GM23248 (cell line): ENCODE measurements at regions not wholly inside any gene's neighbourhood (a gene's known extent, or its start where the extent isn't known, plus 50 kb on each side); places are given as distances from the start of the nearest gene placed in this dataset.

Source experiments
- EZH2 ChIP-seq: fragments of 200-600 bp; sonication (generic); IDR thresholded peaks from 2 replicates; pipeline ENCODE4 v1.6.1; 2018; ENCODE audit warnings: antibody characterized with exemption, mild to moderate bottlenecking; ENCODE audit not compliant: insufficient read depth, poor library complexity, severe bottlenecking
- EZH2phosphoT487 ChIP-seq: fragments of 200-600 bp; sonication (generic); IDR thresholded peaks from 2 replicates; pipeline ENCODE4 v1.6.1; 2018; ENCODE audit warnings: antibody characterized with exemption, moderate library complexity, mild to moderate bottlenecking, low read depth; ENCODE audit not compliant: insufficient read depth

DNA sequence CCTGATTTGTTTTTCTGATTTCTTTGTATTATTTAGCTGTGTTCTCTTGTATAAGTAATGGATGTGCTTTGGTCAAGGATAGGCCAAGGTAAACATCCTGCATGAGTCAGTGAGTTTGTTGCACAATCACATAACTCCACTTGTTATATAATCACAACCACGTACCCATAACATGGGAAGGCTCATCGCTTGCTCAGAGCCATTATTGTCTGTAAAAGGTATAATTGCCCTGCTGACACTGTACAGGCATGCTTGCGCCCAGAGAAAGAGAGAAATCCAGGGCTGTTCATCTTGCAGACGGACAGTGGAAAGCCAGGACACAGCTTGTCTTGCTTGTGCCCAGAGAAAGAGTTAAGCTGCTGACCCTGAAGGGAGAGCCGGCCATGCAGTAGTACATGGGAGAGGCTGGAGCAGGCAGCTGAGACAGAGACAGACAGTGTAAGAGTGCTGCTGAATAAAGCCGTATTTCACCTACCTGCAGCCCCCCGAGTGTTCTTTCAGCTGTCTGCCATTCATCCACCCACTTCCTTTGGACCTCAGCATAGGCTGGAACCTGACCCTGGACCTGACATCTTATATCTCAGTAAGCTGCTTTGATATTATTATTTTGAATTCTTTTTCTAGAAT, 174.7 kb upstream of the DAAM1 start:
- TF ChIP-seq EZH2phosphoT487: no peak
- TF ChIP-seq EZH2: no peak
